OCI-LY3 (cell line): ENCODE measurements at regions not wholly inside any gene's neighbourhood (a gene's known extent, or its start where the extent isn't known, plus 50 kb on each side); places are given as distances from the start of the nearest gene placed in this dataset.

Experiments
- EZH2phosphoT487 ChIP-seq: fragments of 200-600 bp; shearing (Covaris generic); IDR thresholded peaks from 2 replicates; pipeline ENCODE4 v1.6.1; 2018; ENCODE audit warnings: antibody characterized with exemption, mixed run types, low read depth
- TF ChIP-seq, protein P1 (sequence below): fragments of 200-600, 300-600 bp; sonication (generic); IDR thresholded peaks from 2 replicates; pipeline ENCODE4 v1.5.1; 2014; ENCODE audit warnings: antibody characterized with exemption, low read length, low read depth

DNA sequence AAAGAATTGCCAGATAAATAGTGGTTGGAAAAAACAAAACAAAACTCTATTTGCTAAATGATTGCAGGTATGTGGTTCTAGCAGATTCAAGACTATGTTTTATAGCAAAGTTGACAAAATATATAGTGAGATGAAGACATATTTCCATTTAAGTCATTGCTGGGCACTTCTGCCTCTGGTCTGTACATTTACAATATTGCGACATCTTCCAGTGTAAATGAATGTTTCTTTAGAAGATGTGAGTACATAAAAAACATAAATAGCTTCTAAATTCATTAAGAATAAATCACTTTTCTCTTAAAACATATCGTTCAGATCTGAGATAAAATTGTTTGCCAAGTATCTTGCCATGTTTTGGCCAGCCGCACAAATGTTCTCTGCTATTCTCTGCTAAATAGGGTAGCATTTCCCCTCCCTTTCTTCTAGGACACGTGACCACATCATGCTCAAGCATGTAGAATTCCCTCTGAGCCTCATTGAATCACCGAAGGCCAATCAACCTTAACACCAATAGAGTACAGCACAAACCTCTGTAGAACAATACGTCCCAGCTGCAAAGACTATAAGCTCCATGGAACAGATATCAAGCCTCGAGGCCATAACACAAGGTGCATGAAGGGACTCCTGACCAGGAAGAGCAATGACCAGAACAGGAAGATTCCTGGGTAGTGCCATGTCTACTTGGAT lies 1173.3 kb downstream of the GATA3 start:
- TF ChIP-seq, protein P1, sequence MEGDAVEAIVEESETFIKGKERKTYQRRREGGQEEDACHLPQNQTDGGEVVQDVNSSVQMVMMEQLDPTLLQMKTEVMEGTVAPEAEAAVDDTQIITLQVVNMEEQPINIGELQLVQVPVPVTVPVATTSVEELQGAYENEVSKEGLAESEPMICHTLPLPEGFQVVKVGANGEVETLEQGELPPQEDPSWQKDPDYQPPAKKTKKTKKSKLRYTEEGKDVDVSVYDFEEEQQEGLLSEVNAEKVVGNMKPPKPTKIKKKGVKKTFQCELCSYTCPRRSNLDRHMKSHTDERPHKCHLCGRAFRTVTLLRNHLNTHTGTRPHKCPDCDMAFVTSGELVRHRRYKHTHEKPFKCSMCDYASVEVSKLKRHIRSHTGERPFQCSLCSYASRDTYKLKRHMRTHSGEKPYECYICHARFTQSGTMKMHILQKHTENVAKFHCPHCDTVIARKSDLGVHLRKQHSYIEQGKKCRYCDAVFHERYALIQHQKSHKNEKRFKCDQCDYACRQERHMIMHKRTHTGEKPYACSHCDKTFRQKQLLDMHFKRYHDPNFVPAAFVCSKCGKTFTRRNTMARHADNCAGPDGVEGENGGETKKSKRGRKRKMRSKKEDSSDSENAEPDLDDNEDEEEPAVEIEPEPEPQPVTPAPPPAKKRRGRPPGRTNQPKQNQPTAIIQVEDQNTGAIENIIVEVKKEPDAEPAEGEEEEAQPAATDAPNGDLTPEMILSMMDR: no peak
- TF ChIP-seq EZH2phosphoT487: no peak
